NCI-H1694 treated with DMSO at 0.1 percent for 48 hours (cell line): ENCODE measurements at regions not wholly inside any gene's neighbourhood (a gene's known extent, or its start where the extent isn't known, plus 50 kb on each side); places are given as distances from the start of the nearest gene placed in this dataset.

Source experiments
- DNase-seq: peaks from one replicate; lab custom pipeline; 2025; lab: John Stamatoyannopoulos, UW

GRCh38 chr14:94924189-94924588 is 154.3 kb upstream of the GSC start:
- no peak for DNase-seq

- DNase-seq = no peak
These were observed 153.9 kb upstream of the GSC start for GRCh38 chr14:94923786-94924185.

DNA sequence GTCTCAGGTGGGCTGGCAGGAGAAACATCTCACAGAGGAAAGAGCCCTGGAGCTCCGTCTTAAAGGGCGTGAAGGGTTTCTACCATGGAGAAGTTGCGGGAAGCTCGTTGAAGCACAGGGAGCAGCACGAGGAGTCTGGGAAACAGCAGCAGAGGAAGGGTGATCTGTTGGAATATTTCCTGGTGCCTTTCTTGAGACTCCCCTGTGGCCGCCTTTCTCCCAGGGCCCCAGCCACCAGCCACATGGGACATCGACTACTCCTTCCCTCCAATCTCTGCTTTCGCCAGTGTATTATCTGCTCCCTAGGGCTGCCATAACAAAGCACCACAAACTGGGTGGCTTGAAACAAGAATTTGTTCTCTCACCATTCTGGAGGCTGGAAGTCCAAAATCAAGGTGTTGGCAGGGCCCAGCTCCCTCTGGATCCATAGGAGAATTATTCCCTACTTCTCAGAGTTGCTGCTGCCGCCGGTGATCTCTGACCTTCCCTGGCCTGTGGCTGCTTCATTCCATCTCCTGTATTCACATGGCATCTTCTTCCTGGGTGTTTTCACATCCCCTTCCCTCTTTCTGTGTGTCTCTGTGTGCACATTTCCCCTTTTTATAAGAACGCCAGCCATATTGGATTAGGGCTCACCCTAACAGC is 152.8 kb upstream of the GSC start:
- DNase-seq = no peak

- no peak for DNase-seq
These were observed 152.1 kb upstream of the GSC start for GRCh38 chr14:94921882-94922585.

GRCh38 chr14:94921456-94921855 is 151.5 kb upstream of the GSC start:
- DNase-seq = no peak

- DNase-seq = no peak
These were observed 150.0 kb upstream of the GSC start for GRCh38 chr14:94919896-94920295.

- DNase-seq = no peak
These were observed 149.0 kb upstream of the GSC start for GRCh38 chr14:94918896-94919295.

DNA sequence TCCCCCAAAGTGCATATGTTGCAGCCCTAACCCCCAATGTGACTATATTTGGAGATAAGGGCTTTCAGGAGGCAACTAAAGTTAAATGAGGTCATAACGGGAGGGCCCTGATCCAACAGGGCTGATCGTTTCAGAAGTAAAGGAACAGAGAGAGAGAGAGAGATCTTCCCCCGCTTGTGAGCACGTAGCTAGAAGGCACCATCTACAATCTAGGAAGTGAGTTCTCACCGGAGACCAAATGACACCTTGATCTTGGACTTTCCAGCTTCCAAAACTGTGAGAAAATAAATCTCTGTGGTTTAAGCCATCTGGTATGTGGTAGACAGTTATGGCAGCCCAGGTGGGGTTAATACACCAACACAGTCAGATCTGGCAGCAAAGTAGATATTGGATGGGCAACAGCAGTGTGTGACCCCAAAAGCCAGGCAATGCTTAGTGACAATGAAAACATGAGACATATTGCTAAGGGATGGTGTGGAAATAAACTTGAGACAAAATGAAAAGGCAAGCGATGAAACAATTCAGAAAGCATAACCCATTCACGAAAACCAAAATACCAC is 147.2 kb upstream of the GSC start:
- no peak for DNase-seq

GRCh38 chr14:94914191-94914590 is 144.3 kb upstream of the GSC start:
- no peak for DNase-seq

- DNase-seq = no peak
These were observed 137.8 kb upstream of the GSC start for GRCh38 chr14:94907626-94908261.

DNA sequence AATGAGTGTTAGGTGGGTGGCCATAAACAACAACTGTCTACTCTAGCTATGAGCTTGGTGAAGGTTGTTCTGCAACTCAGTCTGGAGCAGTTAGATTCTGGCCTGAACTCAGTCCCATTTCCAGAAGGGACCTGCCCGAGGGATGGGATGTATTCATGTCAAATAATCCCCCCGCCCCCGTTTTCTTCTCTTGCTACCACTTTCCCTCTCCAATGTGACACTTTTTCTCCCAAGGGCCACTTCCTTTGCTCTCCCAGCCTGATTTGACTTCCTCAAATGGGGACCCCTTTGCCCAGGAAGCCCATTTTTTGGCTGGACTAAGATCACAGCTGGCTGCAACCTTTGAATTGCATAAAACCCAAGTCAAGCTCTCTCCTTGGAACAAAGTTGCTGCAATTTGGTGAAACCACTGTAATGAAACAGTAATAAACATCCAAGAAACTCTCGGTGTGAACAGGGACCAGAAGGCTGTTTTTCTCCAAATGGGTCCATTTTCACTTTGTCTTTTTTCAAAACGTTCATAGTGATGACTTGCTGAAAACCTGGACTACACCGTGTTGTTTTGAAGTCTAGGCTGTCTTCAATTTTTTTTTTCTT is 137.2 kb upstream of the GSC start:
- DNase-seq = no peak

GRCh38 chr14:94906577-94906976 is 136.7 kb upstream of the GSC start:
- no peak for DNase-seq

DNA sequence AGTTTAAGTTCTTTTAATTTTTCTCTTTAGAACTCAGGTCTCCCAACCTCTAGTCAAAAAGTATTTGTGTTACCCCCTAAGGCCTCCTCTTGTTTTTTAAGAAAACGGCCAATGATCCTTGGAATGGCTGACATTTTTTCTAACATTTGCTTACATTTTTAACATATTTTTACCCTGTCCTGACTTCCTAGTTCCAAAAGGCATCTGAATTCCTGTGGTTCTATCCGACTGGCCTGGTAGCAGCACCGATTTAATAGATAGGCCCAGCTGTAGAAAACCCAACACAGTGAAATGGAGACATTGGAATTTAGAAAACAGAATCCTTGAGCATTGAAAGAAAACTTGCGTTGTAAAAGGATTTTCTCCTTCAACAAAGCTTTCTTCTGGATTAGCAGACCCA is 134.7 kb upstream of the GSC start:
- no peak for DNase-seq

- DNase-seq = no peak
These were observed 134.0 kb upstream of the GSC start for GRCh38 chr14:94903883-94904282.

DNA sequence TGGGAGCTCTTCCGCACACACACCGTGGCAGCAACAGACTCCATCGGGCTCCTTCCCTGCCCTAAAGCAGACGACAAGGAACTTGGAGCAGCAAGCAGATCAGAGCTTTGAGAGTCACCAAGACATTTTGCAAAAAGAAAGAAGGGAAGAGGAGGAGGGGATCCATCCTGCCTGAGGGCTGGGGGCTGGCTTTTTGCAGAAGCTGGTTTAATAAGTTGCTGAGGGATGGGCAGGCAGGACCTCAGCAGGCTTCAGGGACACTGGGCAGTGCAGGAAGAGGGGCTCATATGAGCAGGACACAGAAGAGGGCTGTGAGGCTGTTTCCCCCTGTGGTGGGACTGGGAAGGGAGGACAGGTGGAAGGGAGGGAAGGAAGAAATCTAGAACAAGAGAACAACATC is 133.4 kb upstream of the GSC start:
- DNase-seq = no peak

GRCh38 chr14:94897561-94897960 is 127.6 kb upstream of the GSC start:
- no peak for DNase-seq

- no peak for DNase-seq
These were observed 127.2 kb upstream of the GSC start for GRCh38 chr14:94897082-94897481.

GRCh38 chr14:94893411-94894160 is 123.7 kb upstream of the GSC start:
- no peak for DNase-seq

- no peak for DNase-seq
These were observed 120.9 kb upstream of the GSC start for GRCh38 chr14:94890785-94891184.

GRCh38 chr14:94889520-94890312 is 119.8 kb upstream of the GSC start:
- DNase-seq = no peak

DNA sequence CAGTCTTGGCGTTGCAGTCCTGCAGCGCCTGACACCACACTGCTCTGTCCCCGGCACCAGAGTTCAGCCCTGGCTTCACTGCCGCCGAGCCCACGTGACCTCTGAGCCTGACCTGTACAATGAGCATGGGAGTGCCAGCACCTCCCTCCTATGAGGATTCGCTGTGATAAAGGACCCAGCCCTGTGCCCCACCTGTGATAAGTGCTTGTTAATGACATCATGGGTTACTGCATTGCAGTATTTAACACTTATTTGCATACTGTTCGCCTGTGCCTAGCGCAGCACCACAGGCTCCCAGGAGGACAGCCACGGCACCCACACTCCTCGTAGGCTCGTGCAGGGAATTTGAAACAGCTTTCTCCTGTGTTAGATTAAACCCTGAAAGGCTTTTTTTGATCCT is 118.2 kb upstream of the GSC start:
- DNase-seq = no peak
